ENCODE measurements at regions not wholly inside any gene's neighbourhood (a gene's known extent, or its start where the extent isn't known, plus 50 kb on each side); places are given as distances from the start of the nearest gene placed in this dataset.

DNA sequence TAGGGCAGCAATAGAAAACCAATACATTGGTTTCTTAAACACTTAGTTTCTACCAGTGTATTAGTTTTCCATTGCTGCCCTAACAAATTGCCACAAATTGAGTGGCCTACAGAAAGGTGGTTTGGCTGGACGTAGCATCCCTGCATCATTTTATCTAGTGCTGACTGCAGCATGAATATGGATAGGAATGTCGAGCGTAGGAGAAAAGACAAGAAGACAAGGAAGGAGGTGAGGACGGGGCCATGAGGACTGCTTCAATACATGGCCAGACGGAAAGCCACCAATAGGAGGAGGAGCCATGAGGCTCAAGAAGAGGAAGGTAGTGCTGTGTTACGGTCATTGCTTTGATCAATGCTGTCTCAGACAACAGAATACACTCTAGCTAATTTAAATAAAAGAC lies 154.5 kb upstream of the NDUFV2 start:
- Histone ChIP-seq H3K4me1 (peaks cover 0 to 17% (median 4%) of the 10 kb centered on the region in 4 donors), H3K27me3 (no peaks in the 10 kb centered on the region), H3K36me3 (no peaks in the 10 kb centered on the region), H3K4me3 (no peak overlapping the region), H3K9me3 (no peaks in the 10 kb centered on the region), H3K27ac (peak overlapping the region in 2 of 5 donors; percentile 6 to 43)
- WGBS, 5 donors = 78 to 94% (median 93%) methylated on average over 6 of the region's 6 CpGs
- intact Hi-C loops (cut with DNase I; ENCODE audit: low total_unique reads) = no loop called here
- no peak for TF ChIP-seq POLR2A (IDR thresholded peaks at IDR 0.05)
- TF ChIP-seq, protein P1, sequence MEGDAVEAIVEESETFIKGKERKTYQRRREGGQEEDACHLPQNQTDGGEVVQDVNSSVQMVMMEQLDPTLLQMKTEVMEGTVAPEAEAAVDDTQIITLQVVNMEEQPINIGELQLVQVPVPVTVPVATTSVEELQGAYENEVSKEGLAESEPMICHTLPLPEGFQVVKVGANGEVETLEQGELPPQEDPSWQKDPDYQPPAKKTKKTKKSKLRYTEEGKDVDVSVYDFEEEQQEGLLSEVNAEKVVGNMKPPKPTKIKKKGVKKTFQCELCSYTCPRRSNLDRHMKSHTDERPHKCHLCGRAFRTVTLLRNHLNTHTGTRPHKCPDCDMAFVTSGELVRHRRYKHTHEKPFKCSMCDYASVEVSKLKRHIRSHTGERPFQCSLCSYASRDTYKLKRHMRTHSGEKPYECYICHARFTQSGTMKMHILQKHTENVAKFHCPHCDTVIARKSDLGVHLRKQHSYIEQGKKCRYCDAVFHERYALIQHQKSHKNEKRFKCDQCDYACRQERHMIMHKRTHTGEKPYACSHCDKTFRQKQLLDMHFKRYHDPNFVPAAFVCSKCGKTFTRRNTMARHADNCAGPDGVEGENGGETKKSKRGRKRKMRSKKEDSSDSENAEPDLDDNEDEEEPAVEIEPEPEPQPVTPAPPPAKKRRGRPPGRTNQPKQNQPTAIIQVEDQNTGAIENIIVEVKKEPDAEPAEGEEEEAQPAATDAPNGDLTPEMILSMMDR (IDR thresholded peaks at IDR 0.05) = no peak
- no peak for TF ChIP-seq EP300 (IDR thresholded peaks at IDR 0.05)
- TF ChIP-seq POLR2AphosphoS5 (IDR thresholded peaks at IDR 0.05) = no peak
- DNase-seq = no peak

DNA sequence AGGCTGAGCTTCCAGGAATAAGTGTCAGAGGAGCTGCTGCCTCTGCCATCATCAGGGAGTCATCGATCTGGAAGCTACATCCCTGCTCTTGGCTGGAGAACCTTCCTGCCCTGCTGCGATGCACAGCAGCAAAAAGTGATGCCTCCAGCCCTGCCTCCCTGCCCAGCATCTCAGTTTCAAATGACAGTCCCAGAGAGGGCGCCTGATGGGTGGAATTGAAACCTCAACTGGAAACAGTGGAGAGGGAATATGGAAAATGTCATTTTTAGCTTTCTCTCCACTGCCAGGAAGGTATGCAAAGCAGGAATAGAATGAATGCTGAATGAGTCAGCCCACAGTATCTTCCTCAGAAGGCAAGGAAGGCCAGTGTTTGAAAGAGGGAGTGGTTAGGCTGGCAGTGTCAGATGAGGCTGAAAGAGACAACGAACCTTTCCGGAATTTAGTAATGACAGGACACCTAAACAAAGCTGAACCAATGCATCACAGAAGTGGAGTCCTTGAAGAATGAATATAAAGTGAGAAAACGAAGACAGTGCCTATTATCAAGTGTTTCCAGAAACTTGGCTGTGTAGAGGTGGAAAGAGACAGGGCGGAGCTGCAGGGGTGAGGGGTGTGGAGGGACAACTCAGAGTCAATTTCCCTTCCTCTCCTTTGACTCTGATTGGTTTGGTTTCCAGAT lies 153.9 kb upstream of the NDUFV2 start:
- Histone ChIP-seq H3K36me3 (no peaks in the 10 kb centered on the region), H3K27me3 (no peaks in the 10 kb centered on the region), H3K4me1 (peaks cover 0 to 17% (median 4%) of the 10 kb centered on the region in 4 donors), H3K9me3 (peaks cover 0 to 5% (median 0%) of the 10 kb centered on the region in 4 donors), H3K27ac (peak overlapping the region in 2 of 5 donors; percentile 6 to 43), H3K4me3 (no peak overlapping the region)
- TF ChIP-seq, protein P1 (IDR thresholded peaks at IDR 0.05) = no peak
- TF ChIP-seq EP300 (IDR thresholded peaks at IDR 0.05) (no peak), POLR2A (IDR thresholded peaks at IDR 0.05) (no peak), POLR2AphosphoS5 (IDR thresholded peaks at IDR 0.05) (peak in 1 of 3 donors; percentile 41)
- WGBS, 5 donors = 59 to 68% (median 60%) methylated on average over 7 of the region's 7 CpGs
- intact Hi-C loops (cut with DNase I; ENCODE audit: low total_unique reads) = no loop called here
- peak in 1 of 2 donors; percentile 32 for DNase-seq

DNA sequence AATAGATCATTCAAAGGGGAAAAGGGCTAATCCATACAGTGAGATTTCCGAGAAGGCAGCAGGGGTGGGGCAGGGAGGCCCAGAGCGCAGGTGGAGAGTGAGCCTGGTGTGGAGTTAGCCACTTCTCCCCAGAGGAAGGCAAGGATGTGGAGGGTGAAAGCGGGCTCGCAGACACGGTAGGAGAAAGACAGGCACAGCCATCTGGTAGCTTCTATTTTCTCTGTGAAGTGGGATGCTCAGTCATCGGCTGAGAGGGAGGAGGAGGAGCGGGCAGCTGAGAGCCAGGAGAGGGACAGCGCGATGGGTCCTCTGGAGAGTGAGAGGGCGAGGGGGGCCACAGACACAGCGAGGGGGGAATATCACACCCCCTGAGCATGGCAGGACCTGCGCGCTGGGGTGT lies 153.3 kb upstream of the NDUFV2 start:
- Histone ChIP-seq H3K9me3 (peaks cover 0 to 6% (median 0%) of the 10 kb centered on the region in 4 donors), H3K36me3 (no peaks in the 10 kb centered on the region), H3K4me3 (no peak overlapping the region), H3K27ac (peak overlapping the region in 1 of 5 donors; percentile 28), H3K27me3 (no peaks in the 10 kb centered on the region), H3K4me1 (peaks cover 0 to 17% (median 4%) of the 10 kb centered on the region in 4 donors)
- TF ChIP-seq, protein P1 (IDR thresholded peaks at IDR 0.05) = no peak
- TF ChIP-seq EP300 (IDR thresholded peaks at IDR 0.05) (no peak), POLR2AphosphoS5 (IDR thresholded peaks at IDR 0.05) (no peak), POLR2A (IDR thresholded peaks at IDR 0.05) (no peak)
- intact Hi-C loops (cut with DNase I; ENCODE audit: low total_unique reads) = no loop called here
- 52 to 73% (median 61%) methylated on average over 13 of the region's 13 CpGs for WGBS, 5 donors
- peak in 1 of 2 donors; percentile 40 for DNase-seq

DNA sequence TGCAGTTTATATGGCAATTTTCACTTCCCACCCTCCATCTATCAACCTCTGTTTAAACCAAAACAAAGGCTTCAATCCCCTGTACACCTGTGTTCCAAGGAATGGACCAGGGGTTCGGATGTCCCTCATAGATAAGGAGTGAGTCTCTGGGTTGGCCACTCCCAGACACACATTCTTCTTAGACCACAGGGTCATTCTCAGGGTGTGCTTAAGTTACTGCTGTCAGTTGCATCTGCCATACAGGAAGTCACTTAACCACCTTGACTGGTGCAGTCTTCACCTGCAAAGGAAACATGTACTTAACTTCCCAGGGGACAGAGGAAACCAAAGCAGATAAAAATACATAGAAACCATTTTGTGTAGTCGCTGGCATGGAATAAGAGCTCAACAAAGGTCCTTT lies 151.0 kb upstream of the NDUFV2 start:
- no peak overlapping the region for H3K27ac ChIP-seq
- 60 to 82% (median 77%) methylated on average over 2 of the region's 2 CpGs for WGBS, 5 donors
- peak in 1 of 2 donors; percentile 23 for DNase-seq
- no peaks in the 10 kb centered on the region for H3K27me3 ChIP-seq
- intact Hi-C loops (cut with DNase I; ENCODE audit: low total_unique reads) = no loop called here
- TF ChIP-seq POLR2A (IDR thresholded peaks at IDR 0.05) (no peak), POLR2AphosphoS5 (IDR thresholded peaks at IDR 0.05) (no peak), EP300 (IDR thresholded peaks at IDR 0.05) (no peak)
- TF ChIP-seq, protein P1 (IDR thresholded peaks at IDR 0.05) = no peak
- peaks cover 0 to 17% (median 4%) of the 10 kb centered on the region in 4 donors for H3K4me1 ChIP-seq
- H3K4me3 ChIP-seq = no peak overlapping the region
- no peaks in the 10 kb centered on the region for H3K36me3 ChIP-seq
- peaks cover 0 to 6% (median 0%) of the 10 kb centered on the region in 4 donors for H3K9me3 ChIP-seq
